ENCODE measurements at regions not wholly inside any gene's neighbourhood (a gene's known extent, or its start where the extent isn't known, plus 50 kb on each side); places are given as distances from the start of the nearest gene placed in this dataset.

GRCh38 chr18:22471546-22472131 is 53.9 kb upstream of the CTAGE1 start:
- intact Hi-C loops (cut with DNase I; ENCODE audit: low total_unique reads), result no loop called here
- WGBS, 2 donors, result 50 to 53% methylated on average over 8 of the region's 8 CpGs
- no peak for DNase-seq (ENCODE audit: low spot score in 2 of 2)
- no peak overlapping the region for H3K4me3 ChIP-seq (ENCODE audit: low read depth, poor library complexity, severe bottlenecking)
- TF ChIP-seq, protein P1, sequence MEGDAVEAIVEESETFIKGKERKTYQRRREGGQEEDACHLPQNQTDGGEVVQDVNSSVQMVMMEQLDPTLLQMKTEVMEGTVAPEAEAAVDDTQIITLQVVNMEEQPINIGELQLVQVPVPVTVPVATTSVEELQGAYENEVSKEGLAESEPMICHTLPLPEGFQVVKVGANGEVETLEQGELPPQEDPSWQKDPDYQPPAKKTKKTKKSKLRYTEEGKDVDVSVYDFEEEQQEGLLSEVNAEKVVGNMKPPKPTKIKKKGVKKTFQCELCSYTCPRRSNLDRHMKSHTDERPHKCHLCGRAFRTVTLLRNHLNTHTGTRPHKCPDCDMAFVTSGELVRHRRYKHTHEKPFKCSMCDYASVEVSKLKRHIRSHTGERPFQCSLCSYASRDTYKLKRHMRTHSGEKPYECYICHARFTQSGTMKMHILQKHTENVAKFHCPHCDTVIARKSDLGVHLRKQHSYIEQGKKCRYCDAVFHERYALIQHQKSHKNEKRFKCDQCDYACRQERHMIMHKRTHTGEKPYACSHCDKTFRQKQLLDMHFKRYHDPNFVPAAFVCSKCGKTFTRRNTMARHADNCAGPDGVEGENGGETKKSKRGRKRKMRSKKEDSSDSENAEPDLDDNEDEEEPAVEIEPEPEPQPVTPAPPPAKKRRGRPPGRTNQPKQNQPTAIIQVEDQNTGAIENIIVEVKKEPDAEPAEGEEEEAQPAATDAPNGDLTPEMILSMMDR (IDR thresholded peaks at IDR 0.05), result no peak
- TF ChIP-seq POLR2A (IDR thresholded peaks at IDR 0.05), result no peak

DNA sequence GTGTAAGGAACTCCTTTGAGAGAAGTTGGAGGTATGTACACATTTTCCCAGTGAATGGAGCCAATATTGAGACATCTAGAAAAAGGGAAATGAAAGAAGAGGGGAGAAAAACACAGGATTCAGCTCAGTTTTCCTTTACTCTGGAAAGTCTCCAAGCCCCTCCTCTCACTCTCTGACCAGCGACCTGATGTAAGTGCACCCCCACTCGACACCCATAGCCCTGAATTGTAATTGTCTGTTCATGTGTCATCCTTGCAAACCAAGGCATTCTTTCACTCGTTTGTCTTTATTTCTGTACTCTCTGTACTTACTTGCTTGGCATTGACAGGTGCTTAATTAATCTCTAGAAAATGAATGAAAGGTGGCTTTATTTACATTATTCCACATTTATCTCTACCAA is 55.7 kb upstream of the CTAGE1 start:
- H3K4me3 ChIP-seq (ENCODE audit: low read depth, poor library complexity, severe bottlenecking), result no peak overlapping the region
- no peak for DNase-seq (ENCODE audit: low spot score in 2 of 2)
- intact Hi-C loops (cut with DNase I; ENCODE audit: low total_unique reads), result no loop called here
- 68% methylated on average over 3 of the region's 3 CpGs for WGBS, 2 donors
- TF ChIP-seq, protein P1 (IDR thresholded peaks at IDR 0.05), result no peak
- TF ChIP-seq POLR2A (IDR thresholded peaks at IDR 0.05), result no peak

DNA sequence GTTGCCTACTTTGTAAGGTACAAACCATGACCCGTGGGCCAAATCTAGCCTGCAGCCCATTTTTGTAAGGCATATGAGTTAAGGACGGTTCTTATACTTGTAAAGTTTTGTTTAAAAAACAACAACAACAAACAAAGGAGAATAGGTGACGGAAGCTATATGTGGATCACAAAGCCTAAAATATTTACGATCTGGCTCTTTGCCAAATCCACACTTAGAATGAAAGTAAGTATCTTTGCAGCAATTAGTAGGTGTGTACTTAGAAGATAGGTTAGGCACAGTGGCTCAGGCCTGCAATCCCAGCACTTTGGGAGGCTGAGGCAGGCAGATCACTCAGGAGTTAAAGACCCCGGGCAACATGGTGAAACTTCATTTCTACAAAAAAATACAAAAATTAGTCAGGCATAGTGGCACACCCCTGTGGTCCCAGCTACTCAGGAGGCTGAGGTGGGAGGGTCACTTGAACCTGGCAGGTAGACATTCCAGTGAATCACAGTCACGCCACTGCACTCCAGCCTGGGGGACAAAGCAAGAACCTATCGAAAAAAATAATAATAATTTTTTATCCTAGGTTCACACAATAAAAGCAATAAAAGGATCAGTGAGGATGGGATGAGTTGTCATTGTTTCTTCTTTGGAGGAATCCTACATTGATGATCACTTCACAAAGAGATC is 57.8 kb upstream of the CTAGE1 start:
- TF ChIP-seq, protein P1 (IDR thresholded peaks at IDR 0.05), result no peak
- TF ChIP-seq POLR2A (IDR thresholded peaks at IDR 0.05), result no peak
- WGBS, 2 donors, result 79 to 82% methylated on average over 7 of the region's 7 CpGs
- intact Hi-C loops (cut with DNase I; ENCODE audit: low total_unique reads), result no loop called here
- H3K4me3 ChIP-seq (ENCODE audit: low read depth, poor library complexity, severe bottlenecking), result no peak overlapping the region
- no peak for DNase-seq (ENCODE audit: low spot score in 2 of 2)

DNA sequence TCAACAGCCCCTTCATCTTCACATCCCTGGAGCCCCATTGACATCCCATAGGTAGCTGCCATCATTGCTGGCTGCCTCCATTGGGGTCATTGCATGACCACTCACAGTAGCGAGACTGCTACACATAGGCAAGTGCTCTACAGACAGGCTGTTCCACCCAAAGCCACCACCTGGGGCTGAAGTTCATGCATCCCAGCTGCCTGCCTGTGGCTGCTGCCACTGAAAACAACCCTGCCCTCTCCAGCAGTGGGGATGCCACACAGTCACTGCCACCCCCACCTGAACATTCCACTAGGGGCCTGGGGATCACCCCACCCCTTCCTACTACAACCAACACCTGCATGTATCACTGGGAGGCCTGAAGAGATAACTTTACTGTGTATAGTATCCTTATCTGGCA is 59.5 kb upstream of the CTAGE1 start:
- 100% methylated on average over 1 of the region's 1 CpG for WGBS, 2 donors
- DNase-seq (ENCODE audit: low spot score in 2 of 2), result no peak
- H3K4me3 ChIP-seq (ENCODE audit: low read depth, poor library complexity, severe bottlenecking), result no peak overlapping the region
- no peak for TF ChIP-seq POLR2A (IDR thresholded peaks at IDR 0.05)
- TF ChIP-seq, protein P1 (IDR thresholded peaks at IDR 0.05), result no peak
- intact Hi-C loops (cut with DNase I; ENCODE audit: low total_unique reads), result no loop called here

DNA sequence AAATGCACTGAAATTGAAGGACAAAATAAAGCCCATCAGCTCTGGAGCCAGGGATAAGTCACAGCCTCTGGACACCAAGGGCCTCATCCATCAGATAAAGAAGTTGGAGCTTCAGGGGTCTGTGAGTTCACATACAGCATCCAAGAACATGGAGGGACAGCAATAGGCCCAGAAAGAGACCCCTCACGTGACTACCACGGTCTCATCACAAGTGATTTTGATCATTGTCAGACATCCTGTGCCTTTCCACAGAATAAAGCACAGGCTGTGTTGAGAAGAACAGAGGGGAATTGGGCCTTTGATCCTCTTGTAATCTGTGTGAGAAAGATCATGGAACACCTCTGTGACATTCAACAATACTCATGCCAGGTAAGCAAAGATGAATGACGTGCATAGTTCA is 65.2 kb upstream of the CTAGE1 start:
- no peak overlapping the region for H3K4me3 ChIP-seq (ENCODE audit: low read depth, poor library complexity, severe bottlenecking)
- intact Hi-C loops (cut with DNase I; ENCODE audit: low total_unique reads), result no loop called here
- TF ChIP-seq, protein P1 (IDR thresholded peaks at IDR 0.05), result no peak
- no peak for TF ChIP-seq POLR2A (IDR thresholded peaks at IDR 0.05)
- DNase-seq (ENCODE audit: low spot score in 2 of 2), result no peak
- WGBS, 2 donors, result 85 to 91% methylated on average over 3 of the region's 3 CpGs

GRCh38 chr18:22483407-22483806 is 65.7 kb upstream of the CTAGE1 start:
- DNase-seq (ENCODE audit: low spot score in 2 of 2), result no peak
- intact Hi-C loops (cut with DNase I; ENCODE audit: low total_unique reads), result no loop called here
- no peak for TF ChIP-seq POLR2A (IDR thresholded peaks at IDR 0.05)
- TF ChIP-seq, protein P1 (IDR thresholded peaks at IDR 0.05), result no peak
- WGBS, 2 donors, result 76 to 86% methylated on average over 5 of the region's 5 CpGs
- no peak overlapping the region for H3K4me3 ChIP-seq (ENCODE audit: low read depth, poor library complexity, severe bottlenecking)

All from lower leg skin (tissue), 4 donors.